ENCODE measurements at regions not wholly inside any gene's neighbourhood (a gene's known extent, or its start where the extent isn't known, plus 50 kb on each side); places are given as distances from the start of the nearest gene placed in this dataset.
"Not testable (repeated sequence)": the region's sequence is repeated elsewhere in the genome, so short reads cannot be mapped to it uniquely, and the experiment has no call there.

- FAIRE-seq, DNase-seq, H3K4me3 ChIP-seq: not testable (repeated sequence)
Observed at GRCh38 chr9:62655705-62656104, 1465.9 kb downstream of the SPATA31A7 start.

GRCh38 chr9:62662733-62663507 lies 1473.1 kb downstream of the SPATA31A7 start:
- H3K4me3 ChIP-seq; H3K9me3 ChIP-seq; H3K27me3 ChIP-seq; H3K27ac ChIP-seq; H3K4me1 ChIP-seq; ATAC-seq; intact Hi-C loops (cut with DNase I); FAIRE-seq; H3K36me3 ChIP-seq: not testable (repeated sequence)
- peak in 1 of 6 donors; percentile 2 for DNase-seq
- WGBS, 2 donors: 72 to 75% methylated on average over 5 to 6 of the region's 9 CpGs

More at GRCh38 chr9:62655705-62656104, 1465.9 kb downstream of the SPATA31A7 start:
- ATAC-seq; H3K9me3 ChIP-seq; H3K36me3 ChIP-seq; H3K4me1 ChIP-seq; H3K27ac ChIP-seq; intact Hi-C loops (cut with DNase I); H3K27me3 ChIP-seq: not testable (repeated sequence)

GRCh38 chr9:62663512-62663911 lies 1473.7 kb downstream of the SPATA31A7 start:
- H3K36me3 ChIP-seq; H3K4me3 ChIP-seq; FAIRE-seq; DNase-seq; H3K27ac ChIP-seq; H3K4me1 ChIP-seq; intact Hi-C loops (cut with DNase I); H3K27me3 ChIP-seq; ATAC-seq; H3K9me3 ChIP-seq: not testable (repeated sequence)
- 89% methylated on average over 1 of the region's 5 CpGs; no CpG with 5 or more reads in 1 of the 2 donors for WGBS, 2 donors

- H3K36me3 ChIP-seq; H3K9me3 ChIP-seq; H3K4me1 ChIP-seq; H3K4me3 ChIP-seq; H3K27me3 ChIP-seq; DNase-seq; FAIRE-seq; intact Hi-C loops (cut with DNase I); H3K27ac ChIP-seq: not testable (repeated sequence)
- 68 to 70% methylated on average over 2 of the region's 2 CpGs for WGBS, 2 donors
- ATAC-seq: peak in 1 of 4 donors; percentile 43
Observed at GRCh38 chr9:62667137-62667824, 1477.4 kb downstream of the SPATA31A7 start.

- H3K36me3 ChIP-seq; H3K4me1 ChIP-seq; H3K9me3 ChIP-seq; ATAC-seq; DNase-seq; H3K27ac ChIP-seq; intact Hi-C loops (cut with DNase I); H3K4me3 ChIP-seq; H3K27me3 ChIP-seq; FAIRE-seq: not testable (repeated sequence)
- WGBS, 2 donors: no CpG with 5 or more reads among the region's 6 CpGs
Observed at GRCh38 chr9:62677016-62677415, 1487.2 kb downstream of the SPATA31A7 start.

GRCh38 chr9:62678336-62678735 lies 1488.5 kb downstream of the SPATA31A7 start:
- intact Hi-C loops (cut with DNase I): not testable (repeated sequence)

GRCh38 chr9:62679020-62679419 lies 1489.2 kb downstream of the SPATA31A7 start:
- H3K9me3 ChIP-seq; H3K27ac ChIP-seq; H3K4me3 ChIP-seq; DNase-seq; intact Hi-C loops (cut with DNase I); H3K4me1 ChIP-seq; FAIRE-seq; H3K36me3 ChIP-seq; H3K27me3 ChIP-seq: not testable (repeated sequence)
- no CpG with 5 or more reads among the region's 8 CpGs for WGBS, 2 donors
- peak in 3 of 4 donors; percentile 73 to 77 (median 74) for ATAC-seq

More at GRCh38 chr9:62678336-62678735, 1488.5 kb downstream of the SPATA31A7 start:
- not testable (repeated sequence) for H3K4me1 ChIP-seq, H3K27me3 ChIP-seq, FAIRE-seq, H3K4me3 ChIP-seq, H3K36me3 ChIP-seq, H3K9me3 ChIP-seq, DNase-seq, ATAC-seq, H3K27ac ChIP-seq
- no CpG with 5 or more reads among the region's 1 CpG for WGBS, 2 donors

- 100% methylated on average over 2 of the region's 5 CpGs; no CpG with 5 or more reads in 1 of the 2 donors for WGBS, 2 donors
- H3K9me3 ChIP-seq; H3K4me1 ChIP-seq; H3K4me3 ChIP-seq; H3K36me3 ChIP-seq; intact Hi-C loops (cut with DNase I); ATAC-seq; H3K27me3 ChIP-seq; DNase-seq; H3K27ac ChIP-seq; FAIRE-seq: not testable (repeated sequence)
Observed at GRCh38 chr9:62684833-62685647, 1495.2 kb downstream of the SPATA31A7 start.

GRCh38 chr9:62686313-62686712 lies 1496.5 kb downstream of the SPATA31A7 start:
- ATAC-seq: not testable (repeated sequence)

GRCh38 chr9:62693019-62693418 lies 1503.2 kb downstream of the SPATA31A7 start:
- FAIRE-seq; H3K27me3 ChIP-seq; H3K27ac ChIP-seq; intact Hi-C loops (cut with DNase I); H3K9me3 ChIP-seq; H3K36me3 ChIP-seq; H3K4me3 ChIP-seq; H3K4me1 ChIP-seq; DNase-seq: not testable (repeated sequence)
- ATAC-seq: peak; percentile 90 to 96 (median 92)

More at GRCh38 chr9:62686313-62686712, 1496.5 kb downstream of the SPATA31A7 start:
- H3K9me3 ChIP-seq; H3K27ac ChIP-seq; H3K4me1 ChIP-seq; intact Hi-C loops (cut with DNase I); H3K36me3 ChIP-seq; H3K4me3 ChIP-seq; DNase-seq; H3K27me3 ChIP-seq; FAIRE-seq: not testable (repeated sequence)
- no CpG with 5 or more reads among the region's 4 CpGs for WGBS, 2 donors

GRCh38 chr9:62711317-62711716 lies 1521.5 kb downstream of the SPATA31A7 start:
- H3K4me1 ChIP-seq; ATAC-seq; H3K36me3 ChIP-seq; intact Hi-C loops (cut with DNase I); H3K4me3 ChIP-seq; FAIRE-seq; H3K27me3 ChIP-seq; H3K9me3 ChIP-seq; H3K27ac ChIP-seq: not testable (repeated sequence)
- peak in 1 of 6 donors; percentile 6 for DNase-seq
- WGBS, 2 donors: 94% methylated on average over 15 of the region's 28 CpGs; no CpG with 5 or more reads in 1 of the 2 donors
